ENCODE measurements at regions not wholly inside any gene's neighbourhood (a gene's known extent, or its start where the extent isn't known, plus 50 kb on each side); places are given as distances from the start of the nearest gene placed in this dataset.

DNA sequence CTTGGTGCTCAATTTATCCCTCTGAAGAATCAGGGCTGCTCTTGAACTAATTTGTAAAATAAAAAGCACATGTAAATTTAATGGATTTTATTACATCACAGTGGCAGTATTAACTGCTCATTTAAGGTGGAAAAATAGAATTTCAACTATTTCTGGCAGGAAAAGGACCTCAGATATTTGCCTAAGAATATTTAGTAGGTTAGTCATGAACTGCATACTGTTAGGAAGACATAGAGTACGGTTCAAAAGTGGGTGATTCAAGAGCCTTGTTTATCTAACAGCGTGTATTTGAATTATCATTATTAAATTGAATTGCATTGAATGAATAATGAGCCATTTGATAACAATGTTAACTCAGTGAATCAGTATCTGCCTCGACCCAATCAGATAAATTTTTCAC is 248.8 kb upstream of the PBX1 start:
- TF ChIP-seq POLR2A (IDR thresholded peaks at IDR 0.05; ENCODE audit: low read depth, low read length) (no peak), TAF1 (IDR thresholded peaks at IDR 0.05; ENCODE audit: low read depth, low read length) (no peak)
